C4-2B (cell line): ENCODE measurements at regions not wholly inside any gene's neighbourhood (a gene's known extent, or its start where the extent isn't known, plus 50 kb on each side); places are given as distances from the start of the nearest gene placed in this dataset.

Experiments used
- CTCF ChIP-seq: fragments of 450-650 bp; conservative IDR thresholded peaks from 2 replicates; pipeline ENCODE4 v1.5.1; 2017; ENCODE audit warnings: mild to moderate bottlenecking
- ZFX ChIP-seq: fragments of 450-650 bp; IDR thresholded peaks from 2 replicates; pipeline ENCODE4 v1.6.1; 2017

- no peak for TF ChIP-seq CTCF
- TF ChIP-seq ZFX = no peak
Observed at GRCh38 chr6:53984163-53984562, 127.1 kb upstream of the MLIP start.
